Karpas-422 (cell line): ENCODE measurements at regions not wholly inside any gene's neighbourhood (a gene's known extent, or its start where the extent isn't known, plus 50 kb on each side); places are given as distances from the start of the nearest gene placed in this dataset.

Source experiments
- DNase-seq: peaks from one replicate; pipeline ENCODE4 v3.0.0-alpha.2; 2015
- H2AFZ ChIP-seq: fragments of 200-600 bp; sonication (generic); 2 replicates; pipeline ENCODE4 v1.6.1; 2014; ENCODE audit warnings: antibody characterized with exemption, low read length, mixed read lengths
- H3K27ac ChIP-seq: fragments of 200-600 bp; sonication (generic); 2 replicates; pipeline ENCODE4 v1.5.1; 2014; ENCODE audit warnings: mild to moderate bottlenecking, low read length, moderate library complexity
- H3K27me3 ChIP-seq: fragments of 200-600 bp; sonication (generic); 2 replicates; pipeline ENCODE4 v1.6.1; 2014; ENCODE audit warnings: low read length, mixed read lengths
- H3K36me3 ChIP-seq: fragments of 200-600 bp; sonication (generic); 2 replicates; pipeline ENCODE4 v1.6.1; 2014; ENCODE audit warnings: low read length, mixed read lengths; ENCODE audit not compliant: insufficient read depth
- H3K4me1 ChIP-seq: fragments of 200-600 bp; sonication (generic); 2 replicates; pipeline ENCODE4 v1.6.1; 2014; ENCODE audit warnings: mild to moderate bottlenecking, low read length, mixed read lengths
- H3K4me2 ChIP-seq: fragments of 200-600 bp; sonication (generic); 2 replicates; pipeline ENCODE4 v1.6.1; 2014; ENCODE audit warnings: low read length, low read depth, mild to moderate bottlenecking; ENCODE audit not compliant: poor library complexity, severe bottlenecking
- H3K4me3 ChIP-seq: fragments of 200-600 bp; sonication (generic); 2 replicates; pipeline ENCODE4 v1.5.1; 2014; ENCODE audit warnings: mild to moderate bottlenecking, antibody characterized with exemption, low read length, mixed read lengths
- H3K79me2 ChIP-seq: fragments of 200-600 bp; sonication (generic); 2 replicates; pipeline ENCODE4 v1.6.1; 2014; ENCODE audit warnings: mild to moderate bottlenecking, low read length, mixed read lengths
- H3K9ac ChIP-seq: fragments of 200-600 bp; sonication (generic); 2 replicates; pipeline ENCODE4 v1.6.0; 2014; ENCODE audit warnings: low read length
- H3K9me2 ChIP-seq: fragments of 200-600 bp; sonication (generic), shearing (Covaris generic); replicated peaks from 2 replicates; pipeline ENCODE4 v1.6.0; 2014; ENCODE audit warnings: mild to moderate bottlenecking, low read length, moderate library complexity; ENCODE audit not compliant: insufficient read depth
- H3K9me3 ChIP-seq: fragments of 300-700, 200-600 bp; sonication (generic); 2 replicates; pipeline ENCODE4 v1.6.1; 2014; ENCODE audit warnings: low read length, mixed read lengths
- H4K20me1 ChIP-seq: fragments of 200-600 bp; sonication (generic); 2 replicates; pipeline ENCODE4 v1.6.1; 2014; ENCODE audit warnings: mild to moderate bottlenecking, antibody characterized with exemption, low read length, low read depth; ENCODE audit not compliant: insufficient read depth

- Histone ChIP-seq H3K36me3 (no peaks in the 10 kb centered on the region), H3K4me2 (no peak overlapping the region), H3K79me2 (no peaks in the 10 kb centered on the region), H3K27me3 (no peaks in the 10 kb centered on the region), H3K9me3 (no peaks in the 10 kb centered on the region), H3K27ac (no peak overlapping the region), H3K4me3 (no peak overlapping the region), H3K9ac (no peak overlapping the region), H4K20me1 (no peaks in the 10 kb centered on the region), H3K4me1 (peaks cover 12% of the 10 kb centered on the region), H3K9me2 (no peaks in the 10 kb centered on the region), H2AFZ (no peak overlapping the region; the same call in 1 of the 2 replicates)
- no peak for DNase-seq
Measured at GRCh38 chr12:21993438-21993981, 52.3 kb upstream of the ABCC9 start.

GRCh38 chr12:21992823-21993222 is 51.6 kb upstream of the ABCC9 start:
- peak overlapping the region; percentile 82 for H2AFZ ChIP-seq
- no peak overlapping the region for H3K4me3 ChIP-seq
- H3K9me3 ChIP-seq, result no peaks in the 10 kb centered on the region
- H3K4me2 ChIP-seq, result peak overlapping the region; percentile 13
- H3K9ac ChIP-seq, result no peak overlapping the region
- no peak overlapping the region for H3K27ac ChIP-seq
- H3K27me3 ChIP-seq, result no peaks in the 10 kb centered on the region
- peak; percentile 78 for DNase-seq
- H3K79me2 ChIP-seq, result no peaks in the 10 kb centered on the region
- H3K4me1 ChIP-seq, result peaks cover 12% of the 10 kb centered on the region
- no peaks in the 10 kb centered on the region for H3K36me3 ChIP-seq
- H3K9me2 ChIP-seq, result no peaks in the 10 kb centered on the region
- H4K20me1 ChIP-seq, result no peaks in the 10 kb centered on the region

DNA sequence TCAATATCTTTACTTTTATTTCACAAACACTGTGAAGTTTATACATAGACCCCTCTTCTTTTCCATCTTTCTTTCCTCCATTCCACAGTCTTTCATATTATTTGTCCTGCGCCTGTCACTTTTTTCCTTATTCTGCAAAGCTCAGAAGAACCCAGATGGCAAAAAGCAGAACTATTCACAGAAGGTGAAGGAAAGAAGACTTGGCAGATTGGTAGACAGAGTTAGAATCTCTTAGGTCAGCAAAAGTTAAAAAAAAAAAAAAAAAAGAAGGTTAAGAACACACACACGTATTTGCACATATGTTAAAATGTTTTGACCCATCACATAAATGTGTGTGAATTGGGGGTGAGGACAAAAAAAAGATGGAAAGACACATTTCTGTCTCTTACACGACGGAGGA is 50.3 kb upstream of the ABCC9 start:
- no peaks in the 10 kb centered on the region for H3K9me3 ChIP-seq
- H3K9me2 ChIP-seq, result no peaks in the 10 kb centered on the region
- H3K4me3 ChIP-seq, result no peak overlapping the region
- DNase-seq, result no peak
- H3K27me3 ChIP-seq, result no peaks in the 10 kb centered on the region
- H3K9ac ChIP-seq, result no peak overlapping the region
- no peak overlapping the region for H3K4me2 ChIP-seq
- H3K36me3 ChIP-seq, result no peaks in the 10 kb centered on the region
- no peaks in the 10 kb centered on the region for H4K20me1 ChIP-seq
- no peaks in the 10 kb centered on the region for H3K79me2 ChIP-seq
- no peak overlapping the region for H3K27ac ChIP-seq
- no peak overlapping the region for H2AFZ ChIP-seq
- peaks cover 12% of the 10 kb centered on the region for H3K4me1 ChIP-seq
